H7 (cell line): ENCODE measurements at regions not wholly inside any gene's neighbourhood (a gene's known extent, or its start where the extent isn't known, plus 50 kb on each side); places are given as distances from the start of the nearest gene placed in this dataset.
A peak's percentile ranks its signal among the peaks of the same experiment; 100 is the strongest.
"Not testable (repeated sequence)": the region's sequence is repeated elsewhere in the genome, so short reads cannot be mapped to it uniquely, and the experiment has no call there.

Experiments
- DNase-seq: peaks from one replicate; pipeline ENCODE4 v3.0.0; 2012
- H3K27me3 ChIP-seq: 2 replicates; pipeline ENCODE4 v1.6.0; 2011; ENCODE audit warnings: mild to moderate bottlenecking, low read length; ENCODE audit not compliant: control insufficient read depth, insufficient read depth
- H3K36me3 ChIP-seq: replicated peaks from 2 replicates; pipeline ENCODE4 v1.5.1; 2011; ENCODE audit warnings: low read length; ENCODE audit not compliant: control insufficient read depth, insufficient read depth
- H3K4me3 ChIP-seq: 2 replicates; pipeline ENCODE4 v1.5.1; 2011; ENCODE audit warnings: low read depth, mild to moderate bottlenecking, control low read depth, low read length, moderate library complexity; ENCODE audit not compliant: insufficient read depth

DNA sequence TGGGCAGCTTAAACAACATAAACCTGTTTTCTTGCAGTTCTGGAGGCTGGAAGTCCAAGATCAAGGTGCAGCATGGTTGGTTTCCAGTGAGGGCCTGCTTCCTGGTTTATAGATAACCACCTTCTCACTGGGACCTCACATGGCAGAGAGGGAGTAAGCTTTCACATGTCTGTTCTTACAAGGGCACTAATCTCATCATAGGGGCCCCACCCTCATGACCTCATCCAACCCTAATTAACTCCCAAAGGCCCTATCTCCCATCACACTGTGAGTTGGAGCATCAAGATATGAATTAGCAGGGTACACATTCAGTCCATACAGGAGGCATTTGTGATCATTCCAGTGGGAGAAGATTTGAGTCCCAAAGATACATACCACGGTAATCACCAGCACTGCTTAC, 50.5 kb upstream of the GRIN2A start:
- no peak overlapping the region for H3K4me3 ChIP-seq
- H3K27me3 ChIP-seq = no peaks in the 10 kb centered on the region
- no peak for DNase-seq
- H3K36me3 ChIP-seq = no peaks in the 10 kb centered on the region

DNA sequence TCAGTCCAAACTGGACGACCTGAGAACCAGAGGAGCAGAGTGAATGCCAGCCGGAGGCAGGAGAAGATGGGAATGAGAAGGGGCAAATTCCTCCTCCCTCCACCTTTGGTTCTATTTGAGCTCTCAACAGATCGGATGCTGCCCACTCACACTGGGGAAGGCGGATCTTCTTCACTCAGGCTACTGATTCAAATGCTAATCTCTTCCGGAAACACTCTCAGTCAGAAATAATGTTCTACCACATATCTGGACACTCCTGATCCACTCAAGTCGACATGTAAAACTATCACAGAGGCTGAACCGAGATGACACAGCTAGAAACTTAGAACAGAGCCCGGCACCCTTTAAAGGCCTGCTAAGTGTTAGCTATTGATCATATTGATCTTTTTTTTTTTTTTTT, 57.4 kb upstream of the GRIN2A start:
- Histone ChIP-seq H3K36me3 (no peaks in the 10 kb centered on the region), H3K27me3 (no peaks in the 10 kb centered on the region), H3K4me3 (no peak overlapping the region)
- no peak for DNase-seq

DNA sequence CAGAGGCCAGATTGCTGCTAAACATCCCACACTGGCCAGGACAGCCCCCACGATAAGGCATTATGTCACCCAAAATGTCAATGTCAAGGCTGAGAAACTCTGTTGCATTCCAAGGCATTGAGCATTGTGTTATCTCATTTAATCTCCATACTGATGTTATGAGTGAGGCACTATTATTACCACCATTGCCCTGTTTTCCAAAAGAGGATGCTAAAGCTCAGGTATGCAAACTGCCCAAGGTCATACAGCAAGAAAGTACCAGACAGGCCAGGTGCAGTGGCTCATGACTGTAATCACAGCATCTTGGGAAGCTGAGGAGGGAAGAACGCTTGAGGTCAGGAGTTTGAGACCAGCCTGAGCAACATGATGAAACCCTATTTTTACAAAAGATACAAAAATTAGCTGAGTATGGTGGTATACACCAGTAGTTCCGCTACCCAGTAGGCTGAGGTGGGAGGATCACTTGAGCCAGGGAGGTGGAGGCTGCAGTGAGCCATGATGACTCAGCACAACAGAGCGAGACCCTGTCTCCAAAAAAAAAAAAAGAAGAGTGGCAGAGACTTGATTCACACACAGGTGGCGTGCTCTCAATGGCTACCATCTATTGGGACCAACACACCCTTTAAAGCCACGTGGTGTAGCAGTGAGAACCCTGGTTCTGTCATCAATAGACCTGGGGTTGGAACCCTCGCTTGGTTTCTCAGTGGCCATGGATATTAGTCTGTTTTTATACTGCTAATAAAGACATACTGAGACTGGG, 58.8 kb upstream of the GRIN2A start:
- no peaks in the 10 kb centered on the region for H3K36me3 ChIP-seq
- no peak for DNase-seq
- H3K27me3 ChIP-seq = no peaks in the 10 kb centered on the region
- H3K4me3 ChIP-seq = no peak overlapping the region

DNA sequence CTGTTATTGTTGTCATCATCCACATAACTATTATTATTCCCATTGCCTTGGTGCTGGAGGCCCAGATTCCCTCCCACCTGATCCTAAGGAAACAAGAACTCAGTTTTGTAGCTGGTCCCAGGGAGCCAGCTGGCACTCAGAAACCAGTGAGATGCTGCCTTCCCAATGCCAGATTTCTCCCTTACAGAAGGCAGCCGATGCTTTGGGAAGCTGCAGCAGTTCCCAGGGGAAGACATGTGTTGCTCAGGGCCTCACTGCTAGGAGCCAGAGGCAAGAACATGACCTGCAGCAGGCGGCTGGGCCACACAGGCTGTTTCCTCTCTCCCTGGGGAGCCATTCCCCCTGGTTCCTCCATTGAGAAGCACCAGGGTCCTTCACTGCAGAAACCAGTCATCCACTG, 59.9 kb upstream of the GRIN2A start:
- DNase-seq = no peak
- H3K27me3 ChIP-seq = no peaks in the 10 kb centered on the region
- no peaks in the 10 kb centered on the region for H3K36me3 ChIP-seq
- no peak overlapping the region for H3K4me3 ChIP-seq

DNA sequence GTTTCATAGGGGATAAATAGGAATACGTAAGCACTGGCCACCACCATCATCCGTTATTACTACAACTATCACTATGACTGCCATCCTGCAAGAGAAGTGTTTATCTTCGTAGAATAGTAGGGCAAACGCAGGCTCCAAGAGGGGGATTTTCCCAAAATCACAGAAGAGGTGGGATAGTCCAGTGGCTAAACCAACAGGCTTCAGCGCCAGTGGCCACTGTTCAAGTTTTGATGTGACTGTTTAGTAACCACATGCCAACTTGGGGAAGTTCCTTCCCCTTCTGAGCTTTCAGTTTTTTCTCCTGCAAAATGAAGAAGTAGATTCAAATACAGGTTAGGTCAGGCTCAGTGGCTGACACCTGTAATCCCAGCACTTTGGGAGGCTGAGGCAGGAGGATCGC, 60.7 kb upstream of the GRIN2A start:
- no peaks in the 10 kb centered on the region for H3K36me3 ChIP-seq
- H3K4me3 ChIP-seq = no peak overlapping the region
- DNase-seq = no peak
- no peaks in the 10 kb centered on the region for H3K27me3 ChIP-seq

DNA sequence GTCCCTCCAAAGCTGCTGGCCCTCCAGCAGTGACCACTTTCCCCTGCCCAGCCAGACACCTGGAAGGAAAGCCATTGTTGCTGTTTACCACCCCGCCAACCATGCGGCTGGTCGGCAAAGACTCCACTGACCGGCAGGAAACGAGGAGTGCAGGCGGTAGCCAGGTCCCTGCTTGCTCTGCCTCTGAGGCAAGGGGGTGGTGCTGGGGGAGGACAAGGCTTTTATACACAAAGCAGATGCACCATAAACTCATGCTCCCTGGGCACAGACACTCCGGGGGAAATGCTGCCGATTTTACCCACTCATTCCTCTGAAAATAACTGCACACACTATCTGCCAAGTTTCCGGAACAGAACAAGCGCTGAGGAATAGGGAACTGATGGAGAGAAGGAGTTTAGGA, 62.8 kb upstream of the GRIN2A start:
- H3K36me3 ChIP-seq = no peaks in the 10 kb centered on the region

DNA sequence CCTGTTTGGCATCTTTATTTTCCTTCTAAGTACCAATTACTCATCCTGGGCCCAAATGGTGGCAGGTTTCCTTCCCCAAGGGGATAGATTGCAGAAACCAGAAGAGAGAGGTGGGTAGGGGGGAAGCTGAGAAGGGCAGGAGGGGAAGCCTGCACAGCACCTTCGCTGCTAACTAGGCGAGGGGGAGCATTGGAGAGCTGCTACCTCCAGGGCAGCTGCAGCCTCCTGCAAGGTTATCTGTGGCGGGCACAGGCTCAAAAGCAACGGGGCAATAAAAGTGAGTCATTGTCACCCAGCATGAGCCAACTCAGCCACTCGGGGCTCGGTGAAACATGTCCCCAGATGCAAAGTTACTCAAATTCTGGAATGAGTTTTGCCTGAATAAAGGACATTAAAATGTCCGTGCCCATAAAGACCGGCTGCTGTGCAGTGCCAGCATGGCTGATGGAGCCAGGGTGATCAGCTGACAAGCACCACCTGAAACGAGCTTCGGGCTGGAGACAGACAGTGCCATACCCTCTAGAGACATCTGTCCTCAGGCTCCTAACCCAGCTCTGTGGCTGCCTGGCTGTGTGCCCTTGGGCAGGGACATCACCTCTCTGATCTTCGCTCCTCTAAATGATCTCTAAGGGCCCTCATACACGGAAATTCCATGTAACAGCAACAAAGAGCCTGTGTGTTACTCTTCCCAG, 68.1 kb upstream of the GRIN2A start:
- no peak overlapping the region for H3K4me3 ChIP-seq
- no peaks in the 10 kb centered on the region for H3K27me3 ChIP-seq
- DNase-seq = no peak
- no peaks in the 10 kb centered on the region for H3K36me3 ChIP-seq

More for the DNA sequence above, 62.8 kb upstream of the GRIN2A start:
- Histone ChIP-seq H3K27me3 (no peaks in the 10 kb centered on the region), H3K4me3 (no peak overlapping the region)
- no peak for DNase-seq

DNA sequence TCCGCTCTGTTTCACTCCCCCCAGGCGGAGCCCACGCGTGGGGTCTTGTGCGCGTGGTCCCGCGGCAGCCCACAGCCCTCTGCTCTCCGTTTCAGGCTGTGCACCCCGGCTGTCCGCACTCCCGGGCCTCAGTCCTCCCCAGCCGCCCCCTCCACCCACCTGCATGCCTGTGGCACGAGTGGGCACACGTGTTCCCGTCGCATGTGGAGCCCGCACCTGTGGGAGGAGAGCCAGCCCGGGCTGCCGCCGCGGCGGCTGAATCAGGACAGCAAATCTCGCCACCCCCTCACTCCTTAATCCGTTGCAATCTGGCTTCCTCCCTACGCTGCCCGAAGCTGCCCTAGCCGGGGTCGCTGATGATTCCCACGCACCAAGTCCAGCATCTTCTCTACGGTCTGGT, 69.9 kb upstream of the GRIN2A start:
- no peaks in the 10 kb centered on the region for H3K36me3 ChIP-seq
- H3K27me3 ChIP-seq = no peaks in the 10 kb centered on the region
- H3K4me3 ChIP-seq = no peak overlapping the region
- no peak for DNase-seq

DNA sequence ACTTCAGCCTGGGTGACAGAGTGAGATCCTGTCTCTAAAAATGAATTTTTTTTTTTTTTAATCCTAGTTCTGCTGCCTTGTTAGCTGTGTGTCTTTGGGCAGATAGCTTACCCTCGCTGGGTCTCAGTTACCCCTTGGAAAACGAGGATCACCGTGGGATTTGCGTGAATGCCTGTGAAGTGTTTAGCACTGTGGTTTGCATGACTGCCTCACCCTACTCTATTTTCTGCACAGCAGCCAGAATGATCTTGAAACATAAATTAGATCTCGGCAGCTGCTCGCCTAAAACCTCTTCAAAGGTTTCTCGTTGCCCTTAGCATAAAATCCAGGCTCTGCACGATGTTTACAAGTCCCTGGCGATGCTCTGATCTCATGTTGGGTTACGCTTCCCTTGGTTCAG, 71.2 kb upstream of the GRIN2A start:
- no peak for DNase-seq
- Histone ChIP-seq H3K27me3 (no peaks in the 10 kb centered on the region), H3K36me3 (no peaks in the 10 kb centered on the region), H3K4me3 (no peak overlapping the region)

DNA sequence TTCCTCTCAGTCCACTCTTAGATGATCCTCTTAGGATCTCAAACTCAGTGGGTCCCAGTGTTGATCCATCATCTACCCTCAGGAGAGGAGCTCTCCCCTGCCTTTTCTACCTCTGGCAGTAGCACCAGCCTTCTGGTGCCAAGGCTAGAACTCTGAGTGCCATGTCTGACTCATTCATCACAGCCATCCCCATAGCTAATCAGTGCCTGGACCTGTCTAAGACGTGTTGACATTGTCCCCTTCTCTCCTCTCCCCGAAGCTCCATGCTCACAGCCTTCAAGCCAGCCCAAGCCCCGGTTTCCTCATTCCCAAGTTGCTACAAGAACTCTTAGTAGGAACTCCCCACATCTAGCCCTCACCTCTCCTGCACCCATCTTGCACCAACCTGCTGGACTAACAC, 73.5 kb upstream of the GRIN2A start:
- DNase-seq = no peak
- Histone ChIP-seq H3K4me3 (no peak overlapping the region), H3K36me3 (no peaks in the 10 kb centered on the region), H3K27me3 (no peaks in the 10 kb centered on the region)

DNA sequence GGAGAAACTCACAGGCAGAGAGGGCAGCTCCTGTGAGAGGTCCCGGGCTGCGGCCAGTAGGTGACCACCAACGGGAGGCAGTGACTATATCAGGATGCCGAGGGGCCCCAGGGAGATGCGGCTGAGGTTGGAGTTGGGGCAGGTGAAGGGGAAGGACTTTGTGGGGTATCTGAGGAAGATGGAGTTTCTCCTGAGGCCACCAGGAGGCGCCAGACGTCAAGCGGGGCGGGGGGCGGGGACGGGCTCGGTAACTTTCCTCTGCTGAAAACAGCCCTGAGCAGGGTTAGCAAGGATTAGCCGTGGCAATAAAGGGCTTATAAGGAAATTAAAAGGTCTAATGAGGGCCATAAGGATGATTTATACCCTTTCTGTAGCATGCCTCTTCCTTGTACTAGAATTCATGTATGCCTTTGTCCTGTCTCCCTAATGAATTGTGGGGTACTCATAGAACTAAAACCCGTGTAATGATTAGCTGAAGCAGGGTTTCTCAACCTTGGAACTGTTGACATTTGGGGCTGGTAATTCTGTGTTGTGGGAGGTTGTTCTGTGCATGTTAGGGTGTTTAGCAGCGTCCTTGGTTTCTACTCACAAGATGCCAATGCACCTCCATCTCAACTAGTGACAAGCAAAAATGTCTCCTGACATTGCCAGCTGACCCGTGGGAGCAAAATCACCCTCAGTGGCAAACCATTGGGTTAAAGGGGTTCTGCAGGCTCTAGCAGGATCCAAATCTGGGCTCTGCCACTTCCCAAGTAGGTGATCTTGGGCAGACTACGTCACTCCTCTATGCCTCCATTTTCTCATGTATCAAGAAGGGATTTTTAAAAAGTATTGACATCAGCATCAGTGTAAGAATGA, 74.8 kb upstream of the GRIN2A start:
- DNase-seq = peak; percentile 89
- H3K27me3 ChIP-seq = no peaks in the 10 kb centered on the region
- H3K4me3 ChIP-seq = no peak overlapping the region
- H3K36me3 ChIP-seq = no peaks in the 10 kb centered on the region

DNA sequence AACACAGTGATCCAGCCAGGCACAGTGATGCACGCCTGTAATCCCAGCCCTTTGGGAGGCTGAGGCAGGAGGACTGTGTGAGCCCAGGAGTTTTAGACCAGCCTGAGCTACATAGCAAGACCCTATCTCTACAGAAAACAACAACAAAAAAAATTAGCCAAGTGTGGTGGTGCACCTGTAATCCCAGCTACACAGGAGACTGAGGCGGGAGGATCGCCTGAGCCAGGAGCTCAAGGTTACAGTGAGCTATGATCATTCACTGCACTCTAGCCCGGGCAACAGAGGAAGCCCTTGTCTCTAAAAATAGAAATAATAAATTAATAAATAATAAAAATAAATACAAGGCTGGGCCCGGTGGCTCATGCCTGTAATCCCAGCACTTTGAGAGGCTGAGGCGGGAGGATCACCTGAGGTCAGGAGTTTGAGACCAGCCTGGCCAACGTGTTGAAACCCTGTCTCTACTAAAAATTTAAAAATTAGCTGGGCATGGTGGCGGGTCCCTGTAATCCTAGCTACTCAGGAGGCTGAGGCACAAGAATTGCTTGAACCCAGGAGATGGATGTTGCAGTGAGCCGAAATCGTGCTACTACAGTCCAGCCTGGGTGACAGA, 75.5 kb upstream of the GRIN2A start:
- DNase-seq, H3K27me3 ChIP-seq, H3K36me3 ChIP-seq, H3K4me3 ChIP-seq: not testable (repeated sequence)

DNA sequence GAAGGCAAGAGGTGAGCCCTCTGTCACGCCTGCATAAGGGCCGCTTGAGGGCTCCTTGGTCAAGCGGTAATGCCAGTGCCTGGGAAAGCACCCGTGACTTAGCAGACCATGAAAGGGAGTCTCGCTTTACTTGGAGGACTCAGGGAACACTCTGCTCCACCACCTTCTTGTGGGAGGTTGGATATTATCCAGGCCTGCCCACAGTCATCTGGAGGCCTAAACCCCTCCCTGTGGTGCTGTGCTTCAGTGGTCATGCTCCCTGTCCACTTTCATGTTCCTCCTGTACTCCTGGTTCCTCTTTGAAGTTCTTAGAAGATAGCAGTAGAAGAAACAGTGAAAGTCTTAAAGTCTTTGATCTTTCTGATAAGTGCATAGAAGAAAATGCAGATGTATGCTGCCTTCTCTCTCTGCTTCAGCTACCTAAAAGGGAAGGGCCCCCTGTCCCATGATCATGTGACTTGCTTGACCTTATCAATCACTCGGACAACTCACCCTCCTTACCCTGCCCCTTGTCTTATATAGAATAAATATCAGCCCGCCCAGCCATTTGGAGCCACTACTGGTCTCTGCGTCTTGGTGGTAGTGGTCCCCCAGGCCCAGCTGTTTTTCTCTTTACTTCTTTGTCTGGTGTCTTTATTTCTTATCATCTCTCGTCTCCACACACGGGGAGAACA, 76.8 kb upstream of the GRIN2A start:
- DNase-seq, H3K36me3 ChIP-seq, H3K27me3 ChIP-seq, H3K4me3 ChIP-seq: not testable (repeated sequence)

DNA sequence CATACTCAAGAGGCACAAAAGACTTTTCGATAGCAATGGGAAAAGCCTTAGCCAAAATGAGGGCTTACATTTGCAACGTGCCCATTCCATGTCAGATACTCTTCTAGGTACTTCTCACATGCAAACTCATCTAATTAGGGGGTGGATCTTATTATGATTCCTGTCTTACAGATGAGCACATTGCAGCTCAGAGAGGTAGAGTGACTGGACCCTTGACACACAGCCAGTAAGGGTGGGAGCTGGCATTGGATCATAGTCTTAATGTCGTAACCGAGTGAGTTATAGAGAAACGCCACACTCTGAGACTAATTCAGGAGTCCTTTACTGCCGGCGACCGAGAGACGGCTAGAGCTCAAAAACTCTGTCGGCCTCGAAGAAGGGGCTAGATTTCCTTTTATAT, 78.8 kb upstream of the GRIN2A start:
- Histone ChIP-seq H3K27me3 (no peaks in the 10 kb centered on the region), H3K4me3 (no peak overlapping the region), H3K36me3 (no peaks in the 10 kb centered on the region)
- DNase-seq = no peak
